K562 (cell line): ENCODE measurements at regions not wholly inside any gene's neighbourhood (a gene's known extent, or its start where the extent isn't known, plus 50 kb on each side); places are given as distances from the start of the nearest gene placed in this dataset.

ENCODE experiments used
- ARID2 ChIP-seq: fragments of 450-650 bp; IDR thresholded peaks from 2 replicates; pipeline ENCODE4 v1.6.1; 2017; ENCODE audit warnings: antibody characterized with exemption, mild to moderate bottlenecking
- CCAR2 ChIP-seq: fragments of 200-400 bp; formaldehyde crosslinking; IDR thresholded peaks from 2 replicates; pipeline ENCODE4 v1.6.1; 2017; ENCODE audit warnings: mild to moderate bottlenecking, low read depth, low read length
- CHAMP1 ChIP-seq: fragments of 450-650 bp; IDR thresholded peaks from 2 replicates; pipeline ENCODE4 v1.6.1; 2016; ENCODE audit warnings: mild to moderate bottlenecking
- CTCF ChIP-seq, 3 experiments: IDR thresholded peaks in 2 of 3; conservative IDR thresholded peaks in 1 of 3; 2 replicates each; pipeline ENCODE4 v1.5.1; 2011 to 2012; ENCODE audit warnings: low read length in 3 of 3, mild to moderate bottlenecking in 3 of 3, control low read depth in 2 of 3, improper control_type of control experiment in 1 of 3, inconsistent platforms in 1 of 3, low read depth in 1 of 3, mixed read lengths in 1 of 3, moderate library complexity in 1 of 3; ENCODE audit not compliant: insufficient read depth in 2 of 3
- FOSL1 ChIP-seq: fragments of 200-800 bp; sonication (Bioruptor generic); conservative IDR thresholded peaks from 2 replicates; pipeline ENCODE4 v1.6.1; 2016; ENCODE audit warnings: missing genetic modification characterization, missing compliant biosample characterization
- MAFK ChIP-seq: IDR thresholded peaks from 2 replicates; pipeline ENCODE4 v1.6.1; 2011; ENCODE audit warnings: low read length, improper control_type of control experiment
- RBBP5 ChIP-seq: fragments of 200-600 bp; sonication (generic); IDR thresholded peaks from 2 replicates; pipeline ENCODE4 v1.6.1; 2012; ENCODE audit warnings: borderline replicate concordance, mild to moderate bottlenecking, low read length, control low read depth, inconsistent platforms; ENCODE audit not compliant: insufficient read depth, poor library complexity, severe bottlenecking
- SMARCC2 ChIP-seq: fragments of 450-650 bp; IDR thresholded peaks from 2 replicates; pipeline ENCODE4 v1.6.1; 2017; ENCODE audit warnings: antibody characterized with exemption, moderate library complexity, mild to moderate bottlenecking, low read depth

GRCh38 chr22:34997633-34998299, 68.2 kb upstream of the ISX start:
- TF ChIP-seq CTCF (IDR thresholded peaks at IDR 0.05 in 2 of 3, conservative IDR thresholded peaks at IDR 0.05 in 1 of 3; ENCODE audit: insufficient read depth in 2 of 3, low read depth in 1 of 3, low read length in 3 of 3) (no peak), RBBP5 (no peak), CCAR2 (no peak), SMARCC2 (no peak), ARID2 (no peak), MAFK (no peak), CHAMP1 (no peak), FOSL1 (tag) (no peak)
